NCI-H2227 treated with DMSO at 0.1 percent for 48 hours (cell line): ENCODE measurements at regions not wholly inside any gene's neighbourhood (a gene's known extent, or its start where the extent isn't known, plus 50 kb on each side); places are given as distances from the start of the nearest gene placed in this dataset.
"Not testable (repeated sequence)": the region's sequence is repeated elsewhere in the genome, so short reads cannot be mapped to it uniquely, and the experiment has no call there.

Experiments
- DNase-seq: peaks from one replicate; lab custom pipeline; 2025; lab: John Stamatoyannopoulos, UW

DNA sequence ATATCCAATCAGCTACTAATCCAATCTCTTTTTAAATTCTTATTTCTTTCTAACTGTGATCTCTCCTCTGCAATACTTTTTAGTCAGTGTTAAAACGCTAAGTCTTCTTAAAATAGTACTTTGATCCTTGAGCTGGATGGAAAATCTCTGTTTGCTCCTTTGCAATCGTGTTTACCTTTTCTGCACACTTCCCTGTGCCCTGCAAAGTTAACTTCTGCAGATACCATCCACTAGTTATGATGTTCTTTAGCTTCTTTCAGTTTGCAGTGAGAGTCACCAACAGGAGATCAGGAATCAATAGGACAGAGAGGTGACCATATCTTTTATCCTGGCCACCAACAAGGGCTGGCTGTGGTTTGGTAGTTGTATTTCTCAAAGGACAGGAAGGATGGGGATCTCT, 391.5 kb downstream of the GASK1B start:
- no peak for DNase-seq

- no peak for DNase-seq
Observed at GRCh38 chr4:157779081-157779480, 393.7 kb downstream of the GASK1B start.

DNA sequence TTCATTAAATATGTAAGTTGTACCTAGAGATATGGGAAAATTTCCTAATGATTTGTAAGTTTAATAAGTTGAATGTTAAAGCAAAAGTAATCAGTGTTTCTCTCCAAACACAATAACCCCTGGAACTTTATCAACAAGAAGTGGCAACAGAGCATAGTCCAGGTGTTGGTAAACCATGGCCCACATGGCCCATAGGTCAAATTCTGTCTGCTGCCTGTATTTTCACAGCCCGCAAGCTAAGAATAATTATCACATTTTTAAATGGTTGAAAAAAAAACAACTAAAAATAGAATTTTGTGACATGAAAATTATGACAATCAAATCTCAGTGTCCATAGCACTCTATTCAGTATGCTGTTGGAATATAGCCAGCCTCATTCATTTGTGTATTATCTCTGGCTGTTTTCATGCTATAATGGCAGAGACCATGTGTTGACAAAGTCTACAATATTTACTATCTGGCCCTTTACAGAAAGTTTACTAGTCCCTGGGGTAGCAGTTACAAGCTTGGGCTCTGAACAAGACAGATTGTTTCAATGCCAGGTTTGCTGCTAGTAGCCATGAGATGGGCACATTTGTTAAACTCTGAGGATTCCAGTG, 395.8 kb downstream of the GASK1B start:
- no peak for DNase-seq

GRCh38 chr4:157775971-157776370, 396.9 kb downstream of the GASK1B start:
- no peak for DNase-seq

DNA sequence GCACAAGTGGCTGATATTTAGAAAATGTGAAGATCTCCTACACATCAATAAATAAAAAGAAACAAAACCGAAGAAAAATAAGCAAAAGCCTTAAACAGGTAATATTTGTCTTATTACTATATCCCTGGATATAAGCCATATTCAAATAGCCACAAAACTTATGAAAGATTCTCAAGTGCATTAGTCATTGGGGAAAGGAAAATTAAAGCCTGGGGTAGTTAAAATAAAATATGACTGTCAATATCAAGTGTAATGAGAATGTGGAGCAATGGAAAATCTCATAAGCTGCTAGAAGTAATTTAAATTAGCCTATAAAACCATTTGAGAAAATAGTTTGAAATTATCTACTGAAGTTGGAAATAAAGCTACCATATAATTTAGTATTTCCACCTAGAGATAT, 399.9 kb downstream of the GASK1B start:
- DNase-seq: no peak

GRCh38 chr4:157768419-157768818, 404.4 kb downstream of the GASK1B start:
- DNase-seq: no peak

- DNase-seq: no peak
Observed at GRCh38 chr4:157763490-157763889, 409.3 kb downstream of the GASK1B start.

DNA sequence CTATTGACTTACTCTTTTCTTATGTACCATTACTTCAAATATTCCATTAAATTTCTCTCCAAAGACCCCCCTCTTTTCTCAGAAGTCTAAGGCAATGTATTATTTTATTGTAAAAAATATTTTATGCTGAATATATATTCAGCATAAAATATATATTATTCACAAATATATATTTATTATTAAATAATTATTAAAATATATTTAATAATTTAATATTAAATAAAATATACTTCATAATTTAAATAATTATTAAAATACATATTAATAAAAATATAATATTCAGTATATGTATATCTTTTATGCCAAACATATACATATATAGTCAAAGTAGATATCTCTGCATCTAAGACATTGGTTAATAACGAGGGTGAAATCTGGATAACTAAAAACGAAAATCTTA, 418.4 kb downstream of the GASK1B start:
- no peak for DNase-seq

DNA sequence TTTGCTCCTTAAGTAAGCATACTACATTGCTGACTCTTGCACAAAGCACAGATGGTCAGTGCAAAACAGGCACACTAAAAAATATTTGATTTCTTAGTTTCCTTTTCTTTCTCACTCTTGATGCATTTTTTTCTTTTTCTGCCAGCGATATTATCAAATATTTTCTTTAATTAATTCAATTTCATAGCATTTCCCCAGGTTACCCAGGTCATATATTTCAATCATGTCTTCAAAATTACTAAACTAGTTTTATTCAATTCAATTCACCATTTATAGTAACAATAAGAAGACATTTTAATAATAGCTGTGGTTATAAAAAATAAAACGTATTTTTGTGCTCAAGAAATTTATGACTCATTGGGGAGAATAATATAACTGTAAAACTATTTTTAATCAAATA, 421.2 kb downstream of the GASK1B start:
- no peak for DNase-seq

DNA sequence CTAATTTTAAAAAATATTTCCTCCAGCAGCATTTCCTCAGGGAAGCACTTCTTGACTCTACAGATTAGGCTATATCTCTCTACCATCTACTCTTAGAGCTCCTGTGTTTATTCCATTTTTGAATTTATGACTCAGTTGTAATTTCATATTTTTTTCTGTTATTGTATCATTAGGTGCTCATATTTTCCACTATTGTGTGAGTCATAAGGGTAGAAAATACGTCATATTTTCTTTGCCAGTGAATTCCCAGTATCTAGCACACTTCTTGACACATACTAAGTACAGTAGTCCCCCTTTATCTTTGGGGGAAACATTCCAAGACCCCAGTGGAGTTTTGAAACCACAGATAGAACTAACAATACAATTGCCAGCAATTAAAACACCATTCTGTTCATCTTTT, 431.2 kb downstream of the GASK1B start:
- DNase-seq: no peak

- no peak for DNase-seq
Observed at GRCh38 chr4:157739242-157739641, 433.6 kb downstream of the GASK1B start.

DNA sequence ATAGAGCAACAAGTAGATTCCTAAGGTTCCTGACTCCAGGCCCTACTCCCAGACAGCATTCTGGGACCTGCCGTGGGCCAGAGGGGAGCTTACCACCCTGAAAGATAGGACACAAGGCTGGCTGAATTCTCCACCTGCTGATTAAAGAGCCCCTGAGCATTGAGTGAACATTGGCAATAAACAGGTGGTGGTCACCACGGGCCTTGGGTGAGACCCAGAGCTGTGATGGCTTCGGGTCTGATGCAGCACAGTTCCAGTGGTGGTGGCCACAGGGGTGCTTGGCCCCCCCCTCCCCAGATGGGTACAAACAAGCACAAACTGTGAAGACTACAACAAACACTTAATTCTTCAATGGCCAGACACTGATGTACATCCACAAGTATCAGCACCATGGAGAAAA, 444.6 kb downstream of the GASK1B start:
- no peak for DNase-seq

- no peak for DNase-seq
Observed at GRCh38 chr4:157727163-157727562, 445.7 kb downstream of the GASK1B start.

- DNase-seq: no peak
Observed at GRCh38 chr4:157722146-157722545, 450.7 kb downstream of the GASK1B start.

DNA sequence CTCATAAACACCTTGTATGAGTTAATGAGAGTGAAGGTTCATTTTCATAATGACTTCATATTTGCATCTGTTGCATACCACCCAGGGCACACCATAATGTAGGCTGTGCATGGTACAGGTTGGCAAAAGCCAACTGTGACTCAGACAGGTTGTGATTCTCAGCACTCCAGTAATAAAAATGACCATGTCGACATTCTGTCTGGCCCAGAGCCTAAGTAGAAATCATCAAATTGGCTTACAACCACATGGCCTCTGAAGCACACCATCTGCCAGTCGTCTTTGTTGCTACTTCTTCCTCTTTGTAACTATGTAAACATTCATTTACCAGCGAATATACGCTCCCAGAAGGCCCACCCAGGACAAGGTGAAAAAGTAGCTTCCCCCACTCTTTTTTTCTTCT, 459.5 kb downstream of the GASK1B start:
- no peak for DNase-seq

GRCh38 chr4:157706155-157706554, 466.7 kb downstream of the GASK1B start:
- DNase-seq: no peak

GRCh38 chr4:157702831-157703230, 470.0 kb downstream of the GASK1B start:
- DNase-seq: no peak

DNA sequence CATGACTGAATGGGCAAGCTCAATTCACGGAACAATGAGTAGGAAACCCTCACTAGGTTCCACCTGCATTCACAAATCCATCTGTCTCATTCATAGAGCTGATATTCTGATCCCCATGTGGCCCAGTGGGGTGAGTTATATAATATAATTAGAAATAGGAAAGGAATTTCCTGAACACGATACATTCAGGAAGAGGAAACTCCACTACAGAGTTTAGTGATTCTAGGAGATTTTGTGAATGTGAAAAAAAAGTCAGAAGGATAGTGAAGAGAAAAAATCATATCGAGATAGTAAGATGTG, 471.2 kb downstream of the GASK1B start:
- DNase-seq: no peak

GRCh38 chr4:157700898-157701694, 471.7 kb downstream of the GASK1B start:
- no peak for DNase-seq

DNA sequence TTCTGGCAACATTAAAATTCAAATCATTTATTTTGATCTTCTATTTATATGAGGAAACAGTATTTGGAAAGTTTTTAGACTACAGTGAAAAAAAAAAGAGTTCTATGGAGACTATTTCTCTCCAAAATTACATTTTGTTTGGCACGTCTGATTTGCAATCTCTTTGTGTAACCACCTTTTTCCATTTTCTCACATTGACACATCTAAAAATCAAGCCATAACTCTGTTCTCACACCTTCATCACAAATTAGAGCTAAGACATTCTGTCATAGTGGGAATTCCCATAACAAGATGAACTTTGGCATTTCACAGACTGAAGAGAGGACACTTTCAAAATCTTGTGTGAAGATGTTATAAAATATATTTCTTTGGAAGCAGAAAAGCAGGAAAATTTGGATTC, 468.9 kb downstream of the GRIA2 start:
- no peak for DNase-seq

DNA sequence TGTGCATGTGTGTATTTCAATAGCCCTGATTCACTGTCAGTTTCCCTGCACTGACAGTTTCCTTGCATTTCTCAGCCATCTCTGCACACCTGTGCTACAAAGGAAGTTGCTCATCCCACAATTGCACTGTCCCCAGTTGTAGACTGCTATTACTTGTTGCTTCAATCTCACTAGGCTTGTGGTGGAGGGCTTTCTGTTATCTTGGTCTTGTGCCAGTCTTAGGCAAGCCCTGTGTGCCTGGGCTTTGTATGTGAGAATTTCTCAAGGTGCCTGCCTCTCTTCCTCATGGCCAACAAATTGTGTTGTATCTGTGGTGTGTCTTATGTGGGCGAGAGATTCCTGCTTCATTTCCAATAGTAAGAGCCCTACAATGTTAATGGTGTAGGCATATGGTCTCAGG, 467.4 kb downstream of the GRIA2 start:
- no peak for DNase-seq

- not testable (repeated sequence) for DNase-seq
Observed at GRCh38 chr4:157679326-157679725, 458.8 kb downstream of the GRIA2 start.

DNA sequence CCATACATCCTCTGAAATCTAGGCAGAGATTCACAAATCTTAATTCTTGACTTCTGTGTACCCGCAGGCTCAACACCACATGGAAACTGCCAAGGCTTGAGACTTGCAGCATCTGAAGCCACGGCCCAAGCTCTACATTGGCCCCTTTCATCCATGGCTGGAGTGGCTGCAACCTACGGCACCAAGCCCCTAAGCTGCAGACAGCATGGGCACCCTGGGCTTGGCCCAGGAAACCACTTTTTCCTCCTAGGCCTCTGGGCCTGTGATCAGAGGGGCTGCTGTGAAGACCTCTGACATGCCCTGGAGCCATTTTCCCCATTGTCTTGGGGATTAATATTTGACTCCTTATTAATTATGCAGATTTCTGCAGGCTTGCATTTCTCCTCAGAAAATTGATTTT, 457.9 kb downstream of the GRIA2 start:
- no peak for DNase-seq

- no peak for DNase-seq
Observed at GRCh38 chr4:157674699-157675098, 454.2 kb downstream of the GRIA2 start.
